Left ventricle myocardium inferior (tissue), 1 donor: ENCODE measurements at regions not wholly inside any gene's neighbourhood (a gene's known extent, or its start where the extent isn't known, plus 50 kb on each side); places are given as distances from the start of the nearest gene placed in this dataset.

ENCODE experiments used
- DNase-seq: peaks from one replicate; pipeline ENCODE4 v3.0.0-alpha.2; 2020
- H3K27ac ChIP-seq: fragments of 200-600 bp; replicated peaks from 2 replicates; pipeline ENCODE4 v1.8.0; 2021
- H3K27me3 ChIP-seq: fragments of 200-600 bp; 2 replicates; pipeline ENCODE4 v1.8.0; 2021; ENCODE audit warnings: low read depth
- H3K36me3 ChIP-seq: fragments of 200-600 bp; 2 replicates; pipeline ENCODE4 v1.8.0; 2021
- H3K4me1 ChIP-seq: fragments of 200-600 bp; 2 replicates; pipeline ENCODE4 v1.8.0; 2021
- H3K4me3 ChIP-seq: fragments of 200-600 bp; 2 replicates; pipeline ENCODE4 v1.8.0; 2021; ENCODE audit warnings: mild to moderate bottlenecking, moderate library complexity
- H3K9me3 ChIP-seq: fragments of 200-600 bp; replicated peaks from 2 replicates; pipeline ENCODE4 v1.8.0; 2021
- intact Hi-C: fragments of 100-400 bp; cut with micrococcal nuclease; formaldehyde crosslinking; loops from one replicate; pipeline ENCODE4 v1.11.0; 2022
- TF ChIP-seq, protein P1 (sequence below): fragments of 200-600 bp; IDR thresholded peaks from 2 replicates; pipeline ENCODE4 v1.8.0; 2021; ENCODE audit warnings: antibody characterized with exemption, mild to moderate bottlenecking, borderline replicate concordance
- donor health status: DM: no; HTN: yes; CAD: no; lungs with severe emphysema.

DNA sequence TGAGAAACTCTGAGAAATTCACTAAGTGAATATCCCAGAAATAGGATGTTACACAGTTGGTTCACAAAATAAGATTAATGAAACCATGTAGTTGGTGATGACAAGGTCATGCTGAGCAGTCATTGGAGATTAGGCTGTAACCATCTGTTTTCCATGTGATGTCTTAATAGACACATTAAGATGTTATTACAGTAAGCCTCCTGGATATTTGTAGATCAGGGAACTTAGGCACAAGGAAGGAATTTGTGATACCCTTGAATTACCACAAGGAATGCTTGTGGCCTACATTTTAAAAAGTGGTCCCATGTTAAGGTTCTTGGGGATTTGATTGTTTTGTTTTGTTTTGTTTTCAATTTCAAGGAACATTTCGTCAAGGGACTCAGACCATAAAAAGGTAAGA is 185.6 kb upstream of the BANK1 start:
- Histone ChIP-seq H3K27ac (no peak overlapping the region), H3K27me3 (no peaks in the 10 kb centered on the region), H3K4me3 (no peak overlapping the region), H3K36me3 (no peaks in the 10 kb centered on the region), H3K9me3 (no peaks in the 10 kb centered on the region), H3K4me1 (no peaks in the 10 kb centered on the region)
- DNase-seq, result no peak
- TF ChIP-seq, protein P1, sequence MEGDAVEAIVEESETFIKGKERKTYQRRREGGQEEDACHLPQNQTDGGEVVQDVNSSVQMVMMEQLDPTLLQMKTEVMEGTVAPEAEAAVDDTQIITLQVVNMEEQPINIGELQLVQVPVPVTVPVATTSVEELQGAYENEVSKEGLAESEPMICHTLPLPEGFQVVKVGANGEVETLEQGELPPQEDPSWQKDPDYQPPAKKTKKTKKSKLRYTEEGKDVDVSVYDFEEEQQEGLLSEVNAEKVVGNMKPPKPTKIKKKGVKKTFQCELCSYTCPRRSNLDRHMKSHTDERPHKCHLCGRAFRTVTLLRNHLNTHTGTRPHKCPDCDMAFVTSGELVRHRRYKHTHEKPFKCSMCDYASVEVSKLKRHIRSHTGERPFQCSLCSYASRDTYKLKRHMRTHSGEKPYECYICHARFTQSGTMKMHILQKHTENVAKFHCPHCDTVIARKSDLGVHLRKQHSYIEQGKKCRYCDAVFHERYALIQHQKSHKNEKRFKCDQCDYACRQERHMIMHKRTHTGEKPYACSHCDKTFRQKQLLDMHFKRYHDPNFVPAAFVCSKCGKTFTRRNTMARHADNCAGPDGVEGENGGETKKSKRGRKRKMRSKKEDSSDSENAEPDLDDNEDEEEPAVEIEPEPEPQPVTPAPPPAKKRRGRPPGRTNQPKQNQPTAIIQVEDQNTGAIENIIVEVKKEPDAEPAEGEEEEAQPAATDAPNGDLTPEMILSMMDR, result no peak
- intact Hi-C loops, result no loop called here

DNA sequence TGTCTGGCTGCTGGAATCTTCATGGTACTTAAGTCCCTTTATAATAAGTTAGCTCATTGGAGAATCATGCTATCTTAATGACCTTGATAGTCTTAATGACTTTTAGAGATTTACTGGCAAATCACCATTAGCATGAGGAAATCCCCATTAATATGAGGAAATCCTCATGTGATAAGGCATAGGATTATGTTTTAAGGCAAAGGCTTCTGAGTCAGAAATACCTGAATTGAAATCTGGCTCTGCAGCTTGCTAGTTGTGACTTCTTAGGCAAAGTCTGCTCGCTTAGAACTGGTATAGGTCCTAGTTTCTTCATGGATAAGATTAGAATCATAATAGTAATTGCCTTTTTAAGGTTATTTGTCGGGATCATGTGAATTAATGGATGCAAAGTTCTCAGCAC is 190.2 kb upstream of the BANK1 start:
- Histone ChIP-seq H3K27ac (no peak overlapping the region), H3K27me3 (no peaks in the 10 kb centered on the region), H3K9me3 (no peaks in the 10 kb centered on the region), H3K36me3 (no peaks in the 10 kb centered on the region), H3K4me3 (no peak overlapping the region), H3K4me1 (no peaks in the 10 kb centered on the region)
- TF ChIP-seq, protein P1, result no peak
- intact Hi-C loops, result no loop called here
- no peak for DNase-seq

DNA sequence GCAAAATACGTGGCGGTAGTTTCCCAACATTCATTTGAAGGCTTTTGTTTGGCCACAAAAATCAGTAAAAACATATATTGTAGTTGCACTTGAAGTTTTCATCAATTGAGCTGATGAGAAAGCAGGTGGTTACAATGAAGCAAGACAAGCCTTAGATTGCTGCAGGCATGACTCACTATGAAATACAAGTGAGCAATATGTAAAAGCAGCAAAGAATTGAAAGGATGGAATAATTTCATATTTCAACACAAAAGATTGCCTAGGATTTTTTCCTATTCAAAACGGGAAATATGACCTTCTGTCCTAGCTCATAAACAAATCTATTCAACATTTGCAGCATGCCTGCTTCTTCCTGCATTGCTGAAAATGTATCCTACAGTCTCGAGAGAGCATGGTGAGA is 190.9 kb upstream of the BANK1 start:
- H3K4me1 ChIP-seq, result no peaks in the 10 kb centered on the region
- H3K9me3 ChIP-seq, result no peaks in the 10 kb centered on the region
- intact Hi-C loops, result no loop called here
- H3K27ac ChIP-seq, result no peak overlapping the region
- H3K4me3 ChIP-seq, result no peak overlapping the region
- no peaks in the 10 kb centered on the region for H3K36me3 ChIP-seq
- H3K27me3 ChIP-seq, result no peaks in the 10 kb centered on the region
- TF ChIP-seq, protein P1, result no peak
- DNase-seq, result no peak

DNA sequence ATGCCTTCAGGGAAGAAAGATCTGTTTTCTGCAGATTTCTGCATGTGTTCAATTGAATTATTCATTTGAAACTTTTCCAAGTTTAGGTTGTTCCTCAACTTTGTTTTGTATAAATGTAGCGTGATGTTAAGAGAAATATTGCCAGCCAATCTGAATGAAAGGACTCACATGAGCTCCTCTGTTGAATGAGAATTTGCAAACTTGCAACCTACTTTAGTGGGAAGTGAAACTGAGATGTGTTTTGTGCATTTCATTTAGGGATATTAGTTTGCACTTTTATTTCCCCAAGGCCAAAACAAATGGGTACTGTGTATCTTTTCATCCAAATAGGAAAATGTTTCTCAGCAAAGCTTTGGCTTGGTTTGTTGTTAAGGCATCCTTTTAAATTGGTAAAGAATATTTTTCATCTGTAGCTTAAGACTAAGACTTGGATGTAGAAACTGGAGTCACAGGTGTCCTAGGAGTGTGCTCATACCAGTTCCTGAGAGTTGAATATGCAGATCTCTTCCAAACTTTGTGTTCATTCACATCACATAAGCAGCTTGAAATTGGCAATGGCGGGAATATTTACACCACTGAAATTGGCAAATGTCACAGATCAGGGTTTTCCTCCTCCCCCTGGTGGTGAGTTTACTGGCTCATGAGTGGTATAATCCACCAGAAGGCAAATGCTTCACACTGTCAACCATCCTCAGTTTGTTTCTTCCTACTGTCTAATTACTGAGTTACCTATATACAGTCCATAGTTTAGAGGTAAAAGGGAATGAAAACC is 193.6 kb upstream of the BANK1 start:
- DNase-seq, result no peak
- Histone ChIP-seq H3K4me1 (no peaks in the 10 kb centered on the region), H3K36me3 (no peaks in the 10 kb centered on the region), H3K27me3 (no peaks in the 10 kb centered on the region), H3K9me3 (no peaks in the 10 kb centered on the region), H3K4me3 (no peak overlapping the region), H3K27ac (no peak overlapping the region)
- intact Hi-C loops, result no loop called here
- TF ChIP-seq, protein P1, result no peak

DNA sequence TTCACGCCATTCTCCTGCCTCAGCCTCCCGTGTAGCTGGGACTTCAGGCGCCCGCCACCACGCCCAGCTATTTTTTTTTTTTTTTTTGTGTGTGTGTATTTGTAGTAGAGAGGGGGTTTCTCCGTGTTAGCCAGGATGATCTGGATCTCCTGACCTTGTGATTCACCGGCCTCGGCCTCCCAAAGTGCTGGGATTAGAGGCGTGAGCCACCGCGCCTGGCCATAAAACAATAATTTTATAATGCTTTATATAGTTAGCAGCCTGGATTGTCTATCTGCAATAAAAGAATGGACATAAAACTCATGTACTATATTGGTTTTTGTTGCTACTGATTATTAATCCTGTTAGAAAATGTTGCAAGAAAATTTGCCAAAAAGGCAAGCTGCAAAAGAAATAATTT is 195.9 kb upstream of the BANK1 start:
- intact Hi-C loops, result no loop called here
- TF ChIP-seq, protein P1, result no peak
- Histone ChIP-seq H3K27ac (no peak overlapping the region), H3K27me3 (no peaks in the 10 kb centered on the region), H3K36me3 (no peaks in the 10 kb centered on the region), H3K9me3 (no peaks in the 10 kb centered on the region), H3K4me1 (no peaks in the 10 kb centered on the region), H3K4me3 (no peak overlapping the region)
- no peak for DNase-seq

DNA sequence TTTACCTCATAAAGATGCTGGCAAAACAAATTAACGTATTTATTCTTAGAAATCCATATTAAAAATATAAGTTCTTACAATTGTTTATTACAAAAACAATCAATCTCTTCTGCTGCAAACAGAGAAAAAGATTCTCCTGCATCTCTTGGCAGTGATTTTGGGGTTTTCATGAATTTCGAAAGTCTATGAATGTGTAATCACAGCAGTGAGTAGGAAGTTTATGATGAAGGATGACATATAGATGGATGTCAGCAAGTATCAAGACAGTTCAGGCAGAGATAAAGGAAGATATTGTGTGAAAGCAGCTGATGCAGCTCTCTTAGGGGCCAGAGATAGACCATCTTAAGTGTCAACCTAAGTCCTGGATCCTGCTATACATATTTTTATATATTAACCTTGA is 196.9 kb upstream of the BANK1 start:
- TF ChIP-seq, protein P1, result no peak
- no peak for DNase-seq
- H3K27ac ChIP-seq, result no peak overlapping the region
- H3K9me3 ChIP-seq, result no peaks in the 10 kb centered on the region
- intact Hi-C loops, result no loop called here
- H3K4me1 ChIP-seq, result no peaks in the 10 kb centered on the region
- H3K27me3 ChIP-seq, result no peaks in the 10 kb centered on the region
- H3K36me3 ChIP-seq, result no peaks in the 10 kb centered on the region
- no peak overlapping the region for H3K4me3 ChIP-seq
